Liver (tissue), 8 donors: ENCODE measurements at regions not wholly inside any gene's neighbourhood (a gene's known extent, or its start where the extent isn't known, plus 50 kb on each side); places are given as distances from the start of the nearest gene placed in this dataset.

Source experiments
- DNase-seq: peaks from one replicate; pipeline ENCODE4 v3.0.0-alpha.2; 2017; ENCODE audit warnings: low spot score
- H3K27ac ChIP-seq, 2 donors: one replicate each; pipeline ENCODE4 v1.7.0; 2013; ENCODE audit warnings: inconsistent platforms in 2 of 2, low read length in 2 of 2, control low read depth in 1 of 2, low read depth in 1 of 2, mild to moderate bottlenecking in 1 of 2
- H3K27me3 ChIP-seq, 4 donors: one replicate each; pipeline versions ENCODE4 v1.6.1 to v1.7.0; 2013; ENCODE audit warnings: low read length in 3 of 4, inconsistent platforms in 1 of 4, mild to moderate bottlenecking in 1 of 4, moderate library complexity in 1 of 4; ENCODE audit not compliant: control insufficient read depth in 4 of 4, insufficient read depth in 4 of 4
- H3K36me3 ChIP-seq, 4 donors: one replicate each; pipeline versions ENCODE4 v1.6.1 to v1.7.0; 2013; ENCODE audit warnings: low read length in 3 of 4, mild to moderate bottlenecking in 3 of 4, low read depth in 1 of 4, moderate library complexity in 1 of 4; ENCODE audit not compliant: control insufficient read depth in 4 of 4, insufficient read depth in 3 of 4
- H3K4me1 ChIP-seq, 4 donors: one replicate each; pipeline versions ENCODE4 v1.6.1 to v1.7.0; 2013; ENCODE audit warnings: low read length in 3 of 4, mild to moderate bottlenecking in 3 of 4, moderate library complexity in 1 of 4; ENCODE audit not compliant: control insufficient read depth in 4 of 4, insufficient read depth in 4 of 4
- H3K4me3 ChIP-seq, 3 donors: one replicate each; pipeline versions ENCODE4 v1.6.1 to v1.7.0; 2013; ENCODE audit warnings: low read length in 3 of 3, control low read depth in 1 of 3, low read depth in 1 of 3, mild to moderate bottlenecking in 1 of 3
- H3K9ac ChIP-seq, 2 donors: one replicate each; pipeline ENCODE4 v1.7.0; 2013; ENCODE audit warnings: low read length in 2 of 2, mild to moderate bottlenecking in 2 of 2, moderate library complexity in 2 of 2, control low read depth in 1 of 2, low read depth in 1 of 2
- H3K9me3 ChIP-seq, 4 donors: one replicate each; pipeline versions ENCODE4 v1.6.1 to v1.7.0; 2013; ENCODE audit warnings: low read length in 3 of 4; ENCODE audit not compliant: control insufficient read depth in 4 of 4
- ATF3 ChIP-seq: IDR thresholded peaks from 2 replicates; pipeline ENCODE4 v1.6.1; 2016; ENCODE audit warnings: antibody characterized with exemption
- CTCF ChIP-seq: fragments of 150-350 bp; IDR thresholded peaks from 2 replicates; pipeline ENCODE4 v1.5.1; 2017; ENCODE audit warnings: improper control_type of control experiment, low read depth, low read length; ENCODE audit not compliant: missing input control
- FOXA1 ChIP-seq: IDR thresholded peaks from 2 replicates; pipeline ENCODE4 v1.6.1; 2016; ENCODE audit warnings: antibody characterized with exemption
- FOXA2 ChIP-seq: IDR thresholded peaks from 2 replicates; pipeline ENCODE4 v1.6.1; 2016; ENCODE audit warnings: antibody characterized with exemption
- GABPA ChIP-seq, 2 donors: IDR thresholded peaks in 1 of 2; conservative IDR thresholded peaks in 1 of 2; 2 replicates each; pipeline ENCODE4 v1.6.1; 2016; ENCODE audit warnings: antibody characterized with exemption in 2 of 2, mild to moderate bottlenecking in 1 of 2, moderate library complexity in 1 of 2
- HNF4G ChIP-seq: IDR thresholded peaks from 2 replicates; pipeline ENCODE4 v1.6.1; 2016; ENCODE audit warnings: antibody characterized with exemption
- JUND ChIP-seq, 2 donors: IDR thresholded peaks; 2 replicates each; pipeline ENCODE4 v1.6.1; 2016; ENCODE audit warnings: antibody characterized with exemption in 2 of 2
- MAX ChIP-seq: IDR thresholded peaks from 2 replicates; pipeline ENCODE4 v1.6.1; 2016; ENCODE audit warnings: antibody characterized with exemption
- NR2F2 ChIP-seq: IDR thresholded peaks from 2 replicates; pipeline ENCODE4 v1.6.1; 2016; ENCODE audit warnings: antibody characterized with exemption
- RAD21 ChIP-seq, 2 donors: IDR thresholded peaks; 2 replicates each; pipeline ENCODE4 v1.6.1; 2016; ENCODE audit warnings: antibody characterized with exemption in 2 of 2, mild to moderate bottlenecking in 2 of 2
- REST ChIP-seq: IDR thresholded peaks from 2 replicates; pipeline ENCODE4 v1.6.1; 2016; ENCODE audit warnings: antibody characterized with exemption, mild to moderate bottlenecking
- RXRA ChIP-seq, 2 donors: IDR thresholded peaks; 2 replicates each; pipeline ENCODE4 v1.6.1; 2017 to 2018; ENCODE audit warnings: antibody characterized with exemption in 2 of 2, mild to moderate bottlenecking in 1 of 2
- SP1 ChIP-seq: IDR thresholded peaks from 2 replicates; pipeline ENCODE4 v1.6.1; 2018; ENCODE audit warnings: antibody characterized with exemption, mild to moderate bottlenecking
- TAF1 ChIP-seq: conservative IDR thresholded peaks from 2 replicates; pipeline ENCODE4 v1.6.1; 2016; ENCODE audit warnings: antibody characterized with exemption, mild to moderate bottlenecking
- ZBTB33 ChIP-seq: IDR thresholded peaks from 2 replicates; pipeline ENCODE4 v1.6.1; 2016; ENCODE audit warnings: antibody characterized with exemption
- WGBS: extraction: QIAGEN DNeasy Blood & Tissue Kit; methylation state at CpG from one replicate; pipeline ENCODE4 v1.1.7; 2013; 5-methylcytosine and 5-hydroxymethylcytosine counted together
- donor health status: healthy.
- donor health status: healthy.
- donor health status: healthy.
- donor health status: healthy.
- donor health status: healthy.

GRCh38 chr18:51480407-51481261, 283.2 kb upstream of the MEX3C start:
- 90% methylated on average over 5 of the region's 5 CpGs for WGBS
- no peaks in the 10 kb centered on the region for H3K27me3 ChIP-seq
- H3K4me1 ChIP-seq: no peaks in the 10 kb centered on the region
- no peaks in the 10 kb centered on the region for H3K36me3 ChIP-seq
- no peak overlapping the region for H3K4me3 ChIP-seq
- TF ChIP-seq CTCF (no peak), FOXA1 (no peak), REST (no peak), RXRA (IDR thresholded peaks at IDR 0.05) (no peak), MAX (no peak), GABPA (IDR thresholded peaks at IDR 0.05 in 1 of 2, conservative IDR thresholded peaks at IDR 0.05 in 1 of 2) (no peak), TAF1 (no peak), NR2F2 (no peak), JUND (IDR thresholded peaks at IDR 0.05) (no peak), HNF4G (no peak), ZBTB33 (no peak), RAD21 (IDR thresholded peaks at IDR 0.05) (no peak), SP1 (no peak)
- H3K9me3 ChIP-seq: no peaks in the 10 kb centered on the region
- DNase-seq: no peak
- H3K27ac ChIP-seq: no peak overlapping the region
- H3K9ac ChIP-seq: no peak overlapping the region

GRCh38 chr18:51486735-51487366, 289.4 kb upstream of the MEX3C start:
- Histone ChIP-seq H3K9ac (no peak overlapping the region), H3K4me3 (no peak overlapping the region), H3K4me1 (no peaks in the 10 kb centered on the region), H3K27ac (no peak overlapping the region), H3K36me3 (no peaks in the 10 kb centered on the region), H3K27me3 (no peaks in the 10 kb centered on the region), H3K9me3 (no peaks in the 10 kb centered on the region)
- WGBS: 86% methylated on average over 6 of the region's 6 CpGs
- no peak for DNase-seq
- TF ChIP-seq MAX (no peak), HNF4G (no peak), NR2F2 (no peak), ATF3 (no peak), RXRA (IDR thresholded peaks at IDR 0.05) (no peak), RAD21 (IDR thresholded peaks at IDR 0.05) (no peak), SP1 (no peak), REST (no peak), ZBTB33 (no peak), FOXA2 (no peak)
